ENCODE measurements at regions not wholly inside any gene's neighbourhood (a gene's known extent, or its start where the extent isn't known, plus 50 kb on each side); places are given as distances from the start of the nearest gene placed in this dataset.
"Not testable (repeated sequence)": the region's sequence is repeated elsewhere in the genome, so short reads cannot be mapped to it uniquely, and the experiment has no call there.

DNA sequence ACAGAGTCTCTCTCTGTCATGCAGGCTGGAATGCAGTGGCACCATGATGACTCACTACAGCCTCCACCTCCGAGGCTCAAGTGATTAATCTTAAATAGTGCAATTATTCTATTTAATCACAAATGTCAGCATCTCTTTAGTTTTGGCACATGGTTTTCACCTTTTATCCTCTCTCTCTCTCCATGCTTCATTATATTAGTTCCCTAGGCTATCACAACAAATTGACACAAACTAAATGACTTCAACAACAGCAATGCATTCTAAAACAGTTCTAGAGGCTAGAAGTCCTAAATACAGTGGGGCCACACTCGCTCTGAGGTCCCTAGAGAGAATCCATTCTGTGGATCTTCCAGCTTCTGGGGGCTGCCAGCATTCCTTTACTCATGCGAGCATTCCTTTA, 178.2 kb upstream of the ZNG1F start:
- H3K9me3 ChIP-seq (ENCODE audit: low read depth, low read length); H3K36me3 ChIP-seq (ENCODE audit: insufficient read depth, low read length); H3K4me3 ChIP-seq; DNase-seq (ENCODE audit: low read depth, low spot score); H3K9ac ChIP-seq (ENCODE audit: insufficient read length); H3K27ac ChIP-seq: not testable (repeated sequence)

DNA sequence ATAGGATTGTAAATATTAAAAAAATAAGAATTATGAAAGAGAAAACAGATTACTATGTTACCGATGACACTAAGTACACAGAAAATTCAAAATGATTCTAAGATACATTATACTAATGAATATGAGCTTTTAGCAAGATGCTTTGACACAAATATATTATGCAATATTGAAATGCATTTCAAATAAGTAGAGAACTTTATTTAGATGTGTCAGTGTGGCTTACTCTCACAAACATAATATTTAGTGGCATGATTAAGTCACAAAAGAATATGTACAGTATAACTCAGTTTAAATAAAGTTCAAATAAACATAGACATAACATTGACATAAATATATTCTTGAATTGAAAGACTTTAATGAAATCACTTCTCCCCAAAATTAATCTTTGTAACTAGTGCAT, 172.7 kb upstream of the ZNG1F start:
- not testable (repeated sequence) for H3K4me3 ChIP-seq; H3K36me3 ChIP-seq (ENCODE audit: insufficient read depth, low read length); H3K9me3 ChIP-seq (ENCODE audit: low read depth, low read length); H3K9ac ChIP-seq (ENCODE audit: insufficient read length); DNase-seq (ENCODE audit: low read depth, low spot score); H3K27ac ChIP-seq

DNA sequence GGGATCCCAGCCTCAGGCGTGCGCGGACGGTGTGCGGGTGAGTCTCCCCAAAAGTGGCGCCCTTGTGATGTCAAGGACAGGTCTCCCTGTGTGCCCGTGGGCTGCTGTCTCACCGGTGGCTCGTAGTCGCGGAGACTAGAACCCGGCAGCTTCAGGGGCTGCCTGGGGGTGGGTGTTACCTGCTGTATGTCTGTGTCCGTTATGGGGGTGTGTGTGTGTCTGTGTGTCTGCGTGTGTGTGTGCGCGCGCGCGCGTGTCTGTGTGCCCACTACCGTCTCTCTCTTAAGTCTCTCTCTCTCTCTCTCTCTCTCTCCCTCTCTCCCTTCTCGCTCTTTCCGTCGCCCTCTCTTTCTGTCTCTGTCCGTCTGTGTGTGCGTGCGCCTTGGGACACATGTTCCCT, 170.0 kb upstream of the ZNG1F start:
- DNase-seq (ENCODE audit: low read depth, low spot score); H3K9me3 ChIP-seq (ENCODE audit: low read depth, low read length); H3K9ac ChIP-seq (ENCODE audit: insufficient read length); H3K36me3 ChIP-seq (ENCODE audit: insufficient read depth, low read length); H3K27ac ChIP-seq: not testable (repeated sequence)
- peak overlapping the region; percentile 72 for H3K4me3 ChIP-seq

DNA sequence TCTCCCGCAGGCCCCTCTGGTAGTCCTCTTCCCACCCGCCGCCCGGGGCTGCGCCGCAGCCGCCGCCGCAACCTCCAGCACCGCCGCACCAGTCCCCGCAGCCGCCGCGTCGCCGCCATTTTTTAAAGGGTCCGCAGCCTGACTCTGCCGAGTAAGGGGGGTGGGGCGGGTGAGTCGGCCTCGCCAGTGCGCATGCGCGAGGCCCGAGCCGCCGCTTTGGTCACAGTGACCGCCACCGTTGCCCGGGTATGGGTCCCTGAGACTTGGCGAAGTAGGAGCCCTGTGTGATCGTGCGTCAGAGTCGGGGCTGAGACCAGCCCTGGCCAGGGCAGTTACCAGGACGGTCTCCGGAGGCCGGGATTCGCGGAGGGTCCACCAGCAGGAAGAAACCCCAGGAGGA, 169.6 kb upstream of the ZNG1F start:
- H3K9me3 ChIP-seq (ENCODE audit: low read depth, low read length); H3K27ac ChIP-seq; H3K36me3 ChIP-seq (ENCODE audit: insufficient read depth, low read length); H3K9ac ChIP-seq (ENCODE audit: insufficient read length); DNase-seq (ENCODE audit: low read depth, low spot score): not testable (repeated sequence)
- H3K4me3 ChIP-seq, result peak overlapping the region; percentile 72

DNA sequence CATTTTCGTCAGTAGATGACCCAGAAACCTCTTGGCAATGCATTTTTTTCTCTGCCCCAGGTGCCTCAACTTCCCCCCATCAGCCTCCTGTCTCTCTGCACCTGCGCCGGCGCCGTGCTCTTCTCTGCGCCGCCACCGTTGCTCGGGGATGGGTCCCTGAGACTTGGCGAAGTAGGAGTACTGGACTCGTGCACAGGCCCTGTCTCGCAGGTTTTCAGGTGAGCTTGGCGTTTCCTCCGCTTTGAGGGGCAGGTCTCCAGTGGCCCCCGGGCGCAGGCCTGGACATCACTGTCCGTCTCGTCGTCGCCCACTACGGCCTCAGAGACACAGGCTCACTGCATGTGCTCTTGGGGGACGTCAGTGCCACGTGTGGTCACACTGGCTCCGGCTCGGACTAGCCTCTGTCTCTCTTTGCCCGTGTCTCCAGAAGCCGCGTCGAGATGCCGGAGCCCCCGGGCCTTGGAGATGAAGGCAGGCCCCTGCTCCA, 168.8 kb upstream of the ZNG1F start:
- DNase-seq (ENCODE audit: low read depth, low spot score); H3K9me3 ChIP-seq (ENCODE audit: low read depth, low read length); H3K27ac ChIP-seq; H3K36me3 ChIP-seq (ENCODE audit: insufficient read depth, low read length); H3K9ac ChIP-seq (ENCODE audit: insufficient read length): not testable (repeated sequence)
- peak overlapping the region; percentile 72; the same call in 1 of the 2 replicates for H3K4me3 ChIP-seq

DNA sequence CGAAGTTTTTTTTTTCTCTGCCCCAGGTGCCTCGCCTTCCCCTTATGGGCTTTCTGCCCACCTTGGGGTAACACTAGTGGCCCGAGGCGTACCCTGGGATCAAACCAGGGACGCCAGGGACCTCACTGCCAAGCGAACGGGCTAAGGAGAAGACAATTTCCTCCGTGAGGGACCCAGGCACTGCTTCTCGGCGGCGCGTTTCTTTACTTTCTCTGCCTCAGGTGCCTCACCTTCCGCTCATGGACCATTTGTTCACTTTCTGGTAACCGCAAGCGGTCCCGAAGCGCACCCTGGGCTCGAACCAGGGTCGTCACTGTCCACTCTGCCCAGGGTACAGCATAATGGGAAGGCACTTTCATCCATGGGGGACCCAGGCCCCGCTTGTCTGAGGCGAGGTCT, 168.2 kb upstream of the ZNG1F start:
- not testable (repeated sequence) for H3K27ac ChIP-seq; H3K4me3 ChIP-seq; H3K9ac ChIP-seq (ENCODE audit: insufficient read length); H3K36me3 ChIP-seq (ENCODE audit: insufficient read depth, low read length); DNase-seq (ENCODE audit: low read depth, low spot score); H3K9me3 ChIP-seq (ENCODE audit: low read depth, low read length)

DNA sequence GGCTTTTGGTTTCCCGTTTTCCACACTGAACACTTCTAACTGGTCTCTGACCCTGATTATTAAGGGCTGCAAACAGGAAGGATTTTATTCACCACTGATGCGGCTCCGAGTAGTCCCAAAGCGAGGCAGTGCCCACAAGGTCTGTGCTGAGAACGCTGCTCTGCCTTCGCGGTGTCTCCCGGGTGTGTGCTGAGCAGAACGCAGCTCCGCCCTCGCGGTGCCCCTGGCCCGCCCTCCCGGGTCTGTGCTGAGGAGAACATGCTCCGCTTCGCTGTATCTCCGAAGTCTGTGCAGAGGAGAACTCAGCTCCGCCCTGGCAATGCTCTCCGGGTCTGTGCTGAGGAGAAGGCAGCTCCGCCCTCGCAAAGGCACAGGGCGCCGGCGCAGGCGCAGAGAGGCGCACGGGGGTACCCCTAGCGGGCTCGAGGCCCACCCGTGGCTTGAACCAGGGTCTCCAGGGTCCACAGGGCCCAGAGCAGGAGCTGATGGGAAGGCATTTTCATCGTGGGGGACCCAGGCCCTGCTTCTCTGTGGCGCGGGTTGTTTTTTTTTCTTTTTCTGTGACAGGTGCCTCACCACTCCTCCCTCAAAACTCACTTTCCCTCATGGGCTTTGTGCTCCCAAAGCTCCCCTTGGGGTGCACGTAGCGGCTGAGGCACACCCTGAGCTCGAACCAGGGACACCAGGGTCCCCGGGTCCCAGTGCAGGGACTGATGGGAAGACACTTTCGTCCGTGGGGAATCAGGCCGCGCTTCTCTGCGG, 167.7 kb upstream of the ZNG1F start:
- not testable (repeated sequence) for H3K27ac ChIP-seq; H3K9ac ChIP-seq (ENCODE audit: insufficient read length); H3K9me3 ChIP-seq (ENCODE audit: low read depth, low read length); H3K4me3 ChIP-seq; H3K36me3 ChIP-seq (ENCODE audit: insufficient read depth, low read length); DNase-seq (ENCODE audit: low read depth, low spot score)

DNA sequence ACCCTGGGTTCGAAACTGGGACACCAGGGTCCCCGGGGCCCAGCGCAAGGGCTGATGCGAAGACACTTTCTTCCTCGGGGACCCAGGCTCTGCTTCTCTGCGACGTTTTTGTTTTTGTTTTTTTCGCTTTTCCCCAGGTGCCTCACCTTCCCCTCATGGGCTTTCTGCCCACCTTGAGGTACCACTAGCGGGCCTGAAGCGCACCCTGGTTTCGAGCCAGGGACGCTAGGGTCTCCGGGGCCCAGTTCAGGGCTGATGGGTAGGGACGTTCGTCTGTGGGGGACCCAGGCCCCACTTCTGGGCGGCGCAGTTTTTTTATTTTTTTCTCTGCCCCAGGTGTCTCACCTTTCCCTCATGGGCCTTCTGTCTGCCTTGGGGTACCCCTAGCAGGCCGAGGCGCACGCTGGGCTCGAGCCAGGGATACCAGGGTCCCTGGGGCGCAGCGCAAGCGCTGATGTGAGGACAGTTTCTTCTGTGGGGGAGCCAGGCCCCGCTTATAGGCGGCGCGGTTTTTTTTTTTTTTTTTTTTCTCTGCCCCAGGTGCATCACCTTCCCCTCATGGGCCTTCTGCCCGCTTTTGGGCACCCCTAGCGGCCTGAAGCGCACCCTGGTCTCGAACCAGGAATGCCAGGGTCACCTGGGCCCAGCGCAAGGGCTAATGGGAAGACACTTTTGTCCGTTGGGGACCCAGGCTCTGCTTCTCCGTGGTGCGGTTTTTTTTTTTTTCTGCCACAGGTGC, 166.8 kb upstream of the ZNG1F start:
- not testable (repeated sequence) for H3K27ac ChIP-seq; H3K9ac ChIP-seq (ENCODE audit: insufficient read length); H3K4me3 ChIP-seq; H3K9me3 ChIP-seq (ENCODE audit: low read depth, low read length); DNase-seq (ENCODE audit: low read depth, low spot score); H3K36me3 ChIP-seq (ENCODE audit: insufficient read depth, low read length)

DNA sequence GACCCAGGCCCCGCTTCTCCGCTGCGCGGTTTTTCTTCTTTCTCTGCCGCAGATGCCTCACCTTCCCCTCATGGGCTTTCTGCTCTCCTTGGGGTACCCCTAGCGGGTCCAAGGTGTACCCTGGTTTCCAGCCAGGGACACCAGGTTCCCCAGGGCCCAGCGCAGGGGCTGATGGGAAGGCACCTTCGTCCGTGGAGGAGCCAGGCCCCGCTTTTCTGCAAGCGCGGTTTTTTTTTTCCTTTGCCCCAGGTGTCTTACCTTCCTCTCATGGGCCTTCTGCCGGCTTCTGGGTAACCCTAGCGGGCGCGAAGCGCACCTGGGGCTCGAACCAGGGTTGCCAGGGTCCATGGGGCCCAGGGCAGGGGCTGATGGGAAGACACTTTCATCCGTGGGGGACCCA, 165.9 kb upstream of the ZNG1F start:
- H3K27ac ChIP-seq; DNase-seq (ENCODE audit: low read depth, low spot score); H3K36me3 ChIP-seq (ENCODE audit: insufficient read depth, low read length); H3K9ac ChIP-seq (ENCODE audit: insufficient read length); H3K4me3 ChIP-seq; H3K9me3 ChIP-seq (ENCODE audit: low read depth, low read length): not testable (repeated sequence)

DNA sequence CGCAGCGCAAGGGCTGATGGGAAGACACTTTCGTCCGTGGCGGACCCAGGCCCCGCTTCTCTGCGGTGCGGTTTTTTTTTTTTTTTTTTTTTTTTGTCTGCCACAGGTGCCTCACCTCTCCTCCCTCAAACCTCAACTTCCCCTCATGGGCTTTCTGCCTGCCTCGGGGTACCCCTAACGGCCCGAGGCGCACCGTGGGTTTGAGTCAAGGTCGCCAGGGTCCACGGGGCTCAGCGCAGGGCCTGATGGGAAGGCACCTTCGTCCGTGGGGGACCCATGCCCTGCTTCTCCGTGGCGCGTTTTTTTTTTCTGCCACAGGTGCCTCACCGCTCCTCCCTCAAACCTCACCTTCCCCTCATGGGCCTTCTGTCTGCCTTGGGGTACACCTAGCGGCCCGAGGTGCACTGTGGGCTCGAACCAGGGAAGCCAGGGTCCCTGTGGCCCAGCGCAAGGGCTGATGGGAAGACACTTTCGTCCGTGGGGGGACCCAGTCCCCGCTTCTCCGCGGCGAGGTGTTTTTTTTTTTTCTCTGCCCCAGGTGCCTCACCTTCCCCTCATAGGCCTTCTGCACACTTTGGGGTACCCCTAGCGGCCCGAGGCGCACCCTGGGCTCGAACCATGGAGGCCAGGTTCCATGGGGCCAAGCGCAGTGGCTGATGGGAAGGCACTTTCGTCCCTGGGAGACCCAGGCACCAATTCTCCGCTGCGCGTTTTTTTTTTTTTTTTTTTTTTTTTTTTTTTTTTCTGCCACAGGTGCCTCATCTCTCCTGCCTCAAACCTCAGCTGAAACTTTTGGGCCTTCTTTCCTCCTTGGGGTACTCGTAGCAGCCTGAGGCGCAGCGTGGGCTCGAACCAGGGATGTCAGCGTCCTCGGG, 165.2 kb upstream of the ZNG1F start:
- not testable (repeated sequence) for H3K27ac ChIP-seq; H3K4me3 ChIP-seq; DNase-seq (ENCODE audit: low read depth, low spot score); H3K9me3 ChIP-seq (ENCODE audit: low read depth, low read length); H3K9ac ChIP-seq (ENCODE audit: insufficient read length); H3K36me3 ChIP-seq (ENCODE audit: insufficient read depth, low read length)

DNA sequence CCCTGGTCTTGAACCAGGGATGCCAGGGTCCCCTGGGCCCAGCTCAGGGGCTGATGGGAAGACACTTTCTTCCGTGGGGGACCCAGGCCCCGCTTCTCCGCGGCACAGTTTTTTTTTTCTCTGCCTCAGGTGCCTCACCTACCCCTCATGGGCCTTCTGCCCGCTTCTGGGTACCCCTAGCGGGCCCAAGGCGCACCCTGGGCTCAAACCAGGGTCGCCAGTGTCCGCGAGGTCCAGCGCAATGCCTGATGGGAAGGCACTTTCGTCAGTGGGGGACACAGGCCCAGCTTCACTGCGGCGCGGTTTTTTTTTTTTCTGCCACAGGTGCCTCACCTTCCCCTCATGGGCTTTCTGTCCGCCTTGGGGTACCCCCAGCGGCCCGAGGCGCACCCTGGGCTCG, 163.9 kb upstream of the ZNG1F start:
- not testable (repeated sequence) for H3K27ac ChIP-seq; H3K9me3 ChIP-seq (ENCODE audit: low read depth, low read length); H3K36me3 ChIP-seq (ENCODE audit: insufficient read depth, low read length); H3K4me3 ChIP-seq; DNase-seq (ENCODE audit: low read depth, low spot score); H3K9ac ChIP-seq (ENCODE audit: insufficient read length)

DNA sequence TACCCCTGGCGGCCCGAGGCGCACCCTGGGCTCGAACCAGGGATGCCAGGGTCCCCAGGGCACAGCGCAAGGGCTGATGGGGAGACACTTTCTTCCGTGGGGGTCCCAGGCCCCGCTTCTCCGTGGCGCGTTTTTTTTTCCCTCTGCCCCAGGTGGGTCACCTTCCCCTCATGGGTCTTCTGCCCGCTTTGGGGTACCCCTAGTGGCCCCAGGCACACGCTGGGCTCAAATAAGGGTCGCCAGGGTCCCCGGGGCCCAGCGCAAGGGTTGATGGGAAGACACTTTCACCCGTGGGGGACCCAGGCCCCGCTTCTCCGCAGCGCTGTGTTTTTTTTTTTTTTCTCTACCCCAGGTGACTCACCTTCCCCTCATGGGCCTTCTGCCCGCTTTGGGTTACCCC, 163.3 kb upstream of the ZNG1F start:
- not testable (repeated sequence) for DNase-seq (ENCODE audit: low read depth, low spot score); H3K4me3 ChIP-seq; H3K9ac ChIP-seq (ENCODE audit: insufficient read length); H3K27ac ChIP-seq; H3K36me3 ChIP-seq (ENCODE audit: insufficient read depth, low read length); H3K9me3 ChIP-seq (ENCODE audit: low read depth, low read length)

DNA sequence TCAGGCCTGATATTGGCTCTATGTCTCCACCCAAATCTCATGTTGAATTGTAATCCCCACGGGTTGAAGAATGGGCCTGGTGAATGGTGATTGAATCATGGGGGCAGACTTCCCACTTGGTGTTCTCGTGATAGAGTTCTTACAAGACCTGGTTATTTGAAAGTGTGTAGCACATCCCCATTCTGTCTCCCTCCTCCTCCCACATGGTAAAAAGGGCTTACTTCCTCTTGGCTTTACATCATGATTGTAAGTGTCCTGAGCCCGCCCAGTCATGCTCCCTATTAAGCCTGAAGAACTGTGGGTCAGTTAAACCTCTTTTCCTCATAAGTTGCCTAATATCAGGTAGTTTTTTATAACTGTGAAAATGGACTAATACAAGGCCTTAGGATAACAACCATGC, 158.8 kb upstream of the ZNG1F start:
- H3K36me3 ChIP-seq (ENCODE audit: insufficient read depth, low read length); H3K27ac ChIP-seq; H3K4me3 ChIP-seq; H3K9ac ChIP-seq (ENCODE audit: insufficient read length); H3K9me3 ChIP-seq (ENCODE audit: low read depth, low read length); DNase-seq (ENCODE audit: low read depth, low spot score): not testable (repeated sequence)

DNA sequence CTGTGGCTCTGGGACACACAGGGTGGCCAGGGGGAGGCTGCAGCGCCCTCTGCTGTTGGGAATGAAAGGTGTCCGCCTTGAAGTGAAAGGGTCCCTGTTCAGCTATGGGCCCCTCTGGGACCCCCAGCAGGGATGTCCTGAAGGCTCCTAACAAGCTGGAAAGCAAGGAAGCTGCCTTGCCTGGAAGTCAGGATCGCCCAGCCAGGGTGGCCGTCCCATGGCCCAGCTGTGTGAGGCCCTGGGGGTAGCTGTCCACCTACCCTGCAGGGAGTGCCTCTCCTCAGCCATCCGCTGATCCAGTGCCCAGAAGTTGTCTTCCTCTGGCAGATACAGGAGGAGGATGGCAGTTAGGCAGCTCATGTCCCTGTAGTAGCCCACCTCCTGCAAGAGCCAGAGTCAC, 143.4 kb upstream of the ZNG1F start:
- not testable (repeated sequence) for DNase-seq (ENCODE audit: low read depth, low spot score); H3K9ac ChIP-seq (ENCODE audit: insufficient read length); H3K36me3 ChIP-seq (ENCODE audit: insufficient read depth, low read length); H3K9me3 ChIP-seq (ENCODE audit: low read depth, low read length); H3K4me3 ChIP-seq; H3K27ac ChIP-seq
